ENCODE measurements at regions not wholly inside any gene's neighbourhood (a gene's known extent, or its start where the extent isn't known, plus 50 kb on each side); places are given as distances from the start of the nearest gene placed in this dataset.

- peaks cover 61% of the 10 kb centered on the region for H3K9me3 Mint-ChIP-seq
- H3K27ac Mint-ChIP-seq: no peak overlapping the region
- no peaks in the 10 kb centered on the region; the same call in 1 of the 2 replicates for H3K27me3 Mint-ChIP-seq (ENCODE audit: insufficient read depth)
- DNase-seq: no peak
- peaks cover 7% of the 10 kb centered on the region; the same call in 1 of the 2 replicates for H3K36me3 Mint-ChIP-seq (ENCODE audit: low read depth)
- TF ChIP-seq, protein P1, sequence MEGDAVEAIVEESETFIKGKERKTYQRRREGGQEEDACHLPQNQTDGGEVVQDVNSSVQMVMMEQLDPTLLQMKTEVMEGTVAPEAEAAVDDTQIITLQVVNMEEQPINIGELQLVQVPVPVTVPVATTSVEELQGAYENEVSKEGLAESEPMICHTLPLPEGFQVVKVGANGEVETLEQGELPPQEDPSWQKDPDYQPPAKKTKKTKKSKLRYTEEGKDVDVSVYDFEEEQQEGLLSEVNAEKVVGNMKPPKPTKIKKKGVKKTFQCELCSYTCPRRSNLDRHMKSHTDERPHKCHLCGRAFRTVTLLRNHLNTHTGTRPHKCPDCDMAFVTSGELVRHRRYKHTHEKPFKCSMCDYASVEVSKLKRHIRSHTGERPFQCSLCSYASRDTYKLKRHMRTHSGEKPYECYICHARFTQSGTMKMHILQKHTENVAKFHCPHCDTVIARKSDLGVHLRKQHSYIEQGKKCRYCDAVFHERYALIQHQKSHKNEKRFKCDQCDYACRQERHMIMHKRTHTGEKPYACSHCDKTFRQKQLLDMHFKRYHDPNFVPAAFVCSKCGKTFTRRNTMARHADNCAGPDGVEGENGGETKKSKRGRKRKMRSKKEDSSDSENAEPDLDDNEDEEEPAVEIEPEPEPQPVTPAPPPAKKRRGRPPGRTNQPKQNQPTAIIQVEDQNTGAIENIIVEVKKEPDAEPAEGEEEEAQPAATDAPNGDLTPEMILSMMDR (IDR thresholded peaks at IDR 0.05): no peak
- H3K4me1 Mint-ChIP-seq (ENCODE audit: low read depth): no peaks in the 10 kb centered on the region
- H3K4me3 Mint-ChIP-seq: no peak overlapping the region
These were observed 209.3 kb upstream of the MYT1L start for GRCh38 chr2:2540406-2540805.

GRCh38 chr2:2536416-2537056 lies 205.5 kb upstream of the MYT1L start:
- H3K4me3 Mint-ChIP-seq: no peak overlapping the region
- DNase-seq: no peak
- peaks cover 53% of the 10 kb centered on the region for H3K9me3 Mint-ChIP-seq
- H3K36me3 Mint-ChIP-seq (ENCODE audit: low read depth): peaks cover 7% of the 10 kb centered on the region; the same call in 1 of the 2 replicates
- H3K27me3 Mint-ChIP-seq (ENCODE audit: insufficient read depth): no peaks in the 10 kb centered on the region; the same call in none of the 2 replicates
- TF ChIP-seq, protein P1 (IDR thresholded peaks at IDR 0.05): no peak
- no peak overlapping the region for H3K27ac Mint-ChIP-seq
- no peaks in the 10 kb centered on the region for H3K4me1 Mint-ChIP-seq (ENCODE audit: low read depth)

DNA sequence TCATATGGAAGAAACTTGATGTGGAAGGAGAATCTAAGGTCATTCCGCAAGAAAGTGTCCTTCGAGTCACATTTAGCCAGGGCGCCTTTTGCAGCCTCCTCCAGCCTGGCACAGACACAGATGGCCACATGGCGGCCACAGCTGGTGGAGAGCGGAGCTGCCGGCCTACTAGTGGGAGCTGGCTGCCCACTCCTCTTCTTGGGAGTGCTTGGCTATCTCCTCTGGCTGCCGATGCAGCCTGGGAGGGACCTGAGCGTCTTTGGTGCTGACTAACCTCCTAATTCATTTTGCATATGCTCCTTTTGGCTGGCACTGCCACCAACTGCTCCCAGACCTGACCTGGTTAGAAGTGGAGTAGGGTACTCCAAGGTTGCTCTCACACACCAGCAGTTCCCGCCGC lies 199.3 kb upstream of the MYT1L start:
- TF ChIP-seq, protein P1 (IDR thresholded peaks at IDR 0.05): no peak
- Mint-ChIP-seq H3K4me1 (ENCODE audit: low read depth) (no peaks in the 10 kb centered on the region), H3K9me3 (peaks cover 50% of the 10 kb centered on the region), H3K27ac (no peak overlapping the region), H3K4me3 (no peak overlapping the region), H3K36me3 (ENCODE audit: low read depth) (peaks cover 10% of the 10 kb centered on the region; the same call in 1 of the 2 replicates), H3K27me3 (ENCODE audit: insufficient read depth) (no peaks in the 10 kb centered on the region; the same call in 1 of the 2 replicates)
- DNase-seq: no peak

- no peaks in the 10 kb centered on the region for H3K4me1 Mint-ChIP-seq (ENCODE audit: low read depth)
- peaks cover 62% of the 10 kb centered on the region for H3K9me3 Mint-ChIP-seq
- H3K27ac Mint-ChIP-seq: no peak overlapping the region
- H3K36me3 Mint-ChIP-seq (ENCODE audit: low read depth): peaks cover 10% of the 10 kb centered on the region; the same call in 1 of the 2 replicates
- TF ChIP-seq, protein P1 (IDR thresholded peaks at IDR 0.05): no peak
- H3K27me3 Mint-ChIP-seq (ENCODE audit: insufficient read depth): peaks cover 2% of the 10 kb centered on the region; the same call in 1 of the 2 replicates
- no peak overlapping the region for H3K4me3 Mint-ChIP-seq
- DNase-seq: no peak
These were observed 197.8 kb upstream of the MYT1L start for GRCh38 chr2:2528846-2529245.

DNA sequence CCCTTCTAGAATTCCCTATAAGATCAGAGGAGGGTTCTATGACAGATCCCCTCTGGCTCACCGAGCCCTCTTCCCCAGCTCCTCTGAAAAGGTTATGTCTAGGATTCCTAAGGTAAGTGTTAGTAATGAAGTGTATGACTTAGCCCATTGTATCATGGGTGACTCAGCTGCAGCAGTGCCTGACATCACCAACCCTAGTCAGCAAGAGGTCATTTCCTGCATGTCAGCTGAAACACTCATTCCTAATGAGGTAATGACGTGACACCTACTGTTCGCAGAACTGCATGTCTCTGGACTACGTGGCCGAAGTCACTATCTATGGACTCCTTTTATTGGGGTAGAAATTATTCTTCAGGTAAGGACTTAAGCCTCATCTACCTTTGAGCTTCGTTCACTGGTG lies 196.1 kb upstream of the MYT1L start:
- H3K36me3 Mint-ChIP-seq (ENCODE audit: low read depth): peaks cover 10% of the 10 kb centered on the region; the same call in 1 of the 2 replicates
- TF ChIP-seq, protein P1 (IDR thresholded peaks at IDR 0.05): no peak
- H3K27ac Mint-ChIP-seq: no peak overlapping the region
- no peak for DNase-seq
- no peak overlapping the region for H3K4me3 Mint-ChIP-seq
- H3K9me3 Mint-ChIP-seq: peaks cover 66% of the 10 kb centered on the region
- no peaks in the 10 kb centered on the region for H3K4me1 Mint-ChIP-seq (ENCODE audit: low read depth)
- peaks cover 2% of the 10 kb centered on the region; the same call in 1 of the 2 replicates for H3K27me3 Mint-ChIP-seq (ENCODE audit: insufficient read depth)

Measured in HFFc6 (cell line).